Right lobe of liver (tissue), 6 donors: ENCODE measurements at regions not wholly inside any gene's neighbourhood (a gene's known extent, or its start where the extent isn't known, plus 50 kb on each side); places are given as distances from the start of the nearest gene placed in this dataset.

Experiments
- ATAC-seq, 4 donors: fragments of 200-7000 bp; cut with Tn5 transposase; one replicate each; pipeline ENCODE4 v1.9.1; 2020; ENCODE audit warnings: mild to moderate bottlenecking in 4 of 4, moderate library complexity in 4 of 4
- DNase-seq, 3 donors: peaks; one replicate each; pipeline ENCODE4 v3.0.0-alpha.2; 2020
- H3K27ac ChIP-seq, 3 donors: fragments of 200-600 bp; one replicate each; pipeline ENCODE4 v1.8.0; 2022
- H3K27me3 ChIP-seq, 2 donors: fragments of 200-600 bp; one replicate each; pipeline ENCODE4 v1.8.0; 2022
- H3K36me3 ChIP-seq, 4 donors: fragments of 200-600 bp; sonication (generic) in 1 of 4; one replicate each; pipeline versions ENCODE4 v1.5.1 to v1.8.0; 2017 to 2022; ENCODE audit warnings: control low read depth in 1 of 4
- H3K4me1 ChIP-seq, 4 donors: fragments of 200-600 bp; sonication (generic) in 1 of 4; one replicate each; pipeline versions ENCODE4 v1.5.1 to v1.8.0; 2017 to 2022; ENCODE audit warnings: control low read depth in 1 of 4
- H3K4me3 ChIP-seq, 3 donors: fragments of 200-600 bp; one replicate each; pipeline ENCODE4 v1.8.0; 2022
- H3K9me3 ChIP-seq, 4 donors: fragments of 200-600 bp; sonication (generic) in 1 of 4; one replicate each; pipeline versions ENCODE4 v1.5.1 to v1.8.0; 2017 to 2022; ENCODE audit warnings: control low read depth in 1 of 4
- CTCF ChIP-seq, 4 donors: fragments of 200-600 bp in 3 of 4; fragments of 450-650 bp in 1 of 4; IDR thresholded peaks; one replicate each; pipeline versions ENCODE4 v1.5.1 to v1.8.0; 2016 to 2022; ENCODE audit warnings: antibody characterized with exemption in 4 of 4, mild to moderate bottlenecking in 2 of 4
- POLR2A ChIP-seq: fragments of 450-650 bp; IDR thresholded peaks from one replicate; pipeline ENCODE4 v1.6.1; 2017; ENCODE audit warnings: antibody characterized with exemption, mild to moderate bottlenecking
- WGBS: methylation state at CpG from one replicate; pipeline ENCODE4 v1.1.6; 2018; ENCODE audit warnings: low coverage, low lambda C conversion rate; ENCODE audit not compliant: insufficient coverage; ENCODE audit errors: missing lambda C conversion rate; 5-methylcytosine and 5-hydroxymethylcytosine counted together
- intact Hi-C, 2 donors: fragments of 100-400 bp; cut with DNase I; formaldehyde crosslinking; loops; one replicate each; pipeline versions ENCODE4 v1.11.2 to v1.14.1; 2022
- donor health status: DM: no; HTN: yes; CAD: no.
- donor health status: DM: no; HTN: no; CAD: no.
- donor health status: DM: no; HTN: no; CAD: no.
- donor health status: DM: no; HTN: yes; CAD: no.
- donor health status: DM: no; HTN: yes; CAD: no.

- 50% methylated on average over 1 of the region's 1 CpG for WGBS
- peak; percentile 54 to 75 (median 70) for ATAC-seq
- peak in 1 of 3 donors; percentile 43 for DNase-seq
- no peak overlapping the region for H3K27ac ChIP-seq
- H3K27me3 ChIP-seq: no peaks in the 10 kb centered on the region
- TF ChIP-seq POLR2A: no peak
- no peak for TF ChIP-seq CTCF (IDR thresholded peaks at IDR 0.05)
- no peaks in the 10 kb centered on the region for H3K4me1 ChIP-seq
- H3K9me3 ChIP-seq: no peaks in the 10 kb centered on the region
- no peaks in the 10 kb centered on the region for H3K36me3 ChIP-seq
- no peak overlapping the region for H3K4me3 ChIP-seq
- intact Hi-C loops: no loop called here
Observed at GRCh38 chr9:13330396-13331004, 51.0 kb upstream of the MPDZ start.
